ENCODE measurements at regions not wholly inside any gene's neighbourhood (a gene's known extent, or its start where the extent isn't known, plus 50 kb on each side); places are given as distances from the start of the nearest gene placed in this dataset.

- no peak overlapping the region for H2BK15ac ChIP-seq (ENCODE audit: low read depth, low read length)
- no peaks in the 10 kb centered on the region for H3K27me3 ChIP-seq (ENCODE audit: insufficient read depth, low read length)
- no peak overlapping the region for H2AFZ ChIP-seq (ENCODE audit: low read length)
- H3K4ac ChIP-seq (ENCODE audit: low read depth, low read length) = no peak overlapping the region
- H3K36me3 Mint-ChIP-seq (ENCODE audit: insufficient read depth in 1 of 3, low read depth in 3 of 3) = peaks cover 4 to 26% (median 4%) of the 10 kb centered on the region in 3 experiments
- H3K4me1 Mint-ChIP-seq = peaks cover 55 to 66% of the 10 kb centered on the region in 2 experiments
- TF ChIP-seq, protein P1, sequence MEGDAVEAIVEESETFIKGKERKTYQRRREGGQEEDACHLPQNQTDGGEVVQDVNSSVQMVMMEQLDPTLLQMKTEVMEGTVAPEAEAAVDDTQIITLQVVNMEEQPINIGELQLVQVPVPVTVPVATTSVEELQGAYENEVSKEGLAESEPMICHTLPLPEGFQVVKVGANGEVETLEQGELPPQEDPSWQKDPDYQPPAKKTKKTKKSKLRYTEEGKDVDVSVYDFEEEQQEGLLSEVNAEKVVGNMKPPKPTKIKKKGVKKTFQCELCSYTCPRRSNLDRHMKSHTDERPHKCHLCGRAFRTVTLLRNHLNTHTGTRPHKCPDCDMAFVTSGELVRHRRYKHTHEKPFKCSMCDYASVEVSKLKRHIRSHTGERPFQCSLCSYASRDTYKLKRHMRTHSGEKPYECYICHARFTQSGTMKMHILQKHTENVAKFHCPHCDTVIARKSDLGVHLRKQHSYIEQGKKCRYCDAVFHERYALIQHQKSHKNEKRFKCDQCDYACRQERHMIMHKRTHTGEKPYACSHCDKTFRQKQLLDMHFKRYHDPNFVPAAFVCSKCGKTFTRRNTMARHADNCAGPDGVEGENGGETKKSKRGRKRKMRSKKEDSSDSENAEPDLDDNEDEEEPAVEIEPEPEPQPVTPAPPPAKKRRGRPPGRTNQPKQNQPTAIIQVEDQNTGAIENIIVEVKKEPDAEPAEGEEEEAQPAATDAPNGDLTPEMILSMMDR (conservative IDR thresholded peaks at IDR 0.05) = no peak
- no peak overlapping the region for H3K4me2 ChIP-seq (ENCODE audit: insufficient read depth, insufficient read length, low read length)
- H3K79me2 ChIP-seq (ENCODE audit: insufficient read depth, low read length) = no peaks in the 10 kb centered on the region
- no peak overlapping the region for H2BK20ac ChIP-seq (ENCODE audit: low read depth, low read length, poor library complexity, severe bottlenecking)
- no peak overlapping the region for H3K27ac ChIP-seq (ENCODE audit: insufficient read length, low read depth, low read length)
- H4K5ac ChIP-seq (ENCODE audit: insufficient read length, low read depth, low read length) = no peak overlapping the region
- H3T11ph ChIP-seq (ENCODE audit: low read length) = no peak overlapping the region
- H2AK5ac ChIP-seq (ENCODE audit: insufficient read length, low read length) = no peak overlapping the region
- H2BK12ac ChIP-seq (ENCODE audit: insufficient read length, low read depth, low read length) = no peak overlapping the region
- no peak overlapping the region for H3K14ac ChIP-seq (ENCODE audit: insufficient read depth, low read length)
- H3K27me3 Mint-ChIP-seq (ENCODE audit: low read depth) = no peaks in the 10 kb centered on the region
- H3K23ac ChIP-seq (ENCODE audit: insufficient read length, low read depth, low read length) = no peak overlapping the region
- no peaks in the 10 kb centered on the region for H3K79me1 ChIP-seq (ENCODE audit: insufficient read depth, low read depth, low read length, poor library complexity, severe bottlenecking)
- peak overlapping the region; percentile 87 to 96 (median 94); a peak in 4 of 7 replicates for H3K27ac Mint-ChIP-seq
- H3K23me2 ChIP-seq (ENCODE audit: insufficient read length, low read depth, low read length, poor library complexity, severe bottlenecking) = no peaks in the 10 kb centered on the region
- H4K8ac ChIP-seq (replicated peaks; ENCODE audit: insufficient read length, low read depth, low read length) = no peak overlapping the region
- H3K4me1 ChIP-seq (ENCODE audit: insufficient read depth, low read length) = peaks cover 9% of the 10 kb centered on the region; the same call in 1 of the 2 replicates
- no peak overlapping the region for H4K91ac ChIP-seq (ENCODE audit: insufficient read length, low read depth, low read length)
- no peak overlapping the region for H3K18ac ChIP-seq (ENCODE audit: insufficient read length, low read depth, low read length)
- H2BK120ac ChIP-seq (ENCODE audit: low read depth, low read length, poor library complexity, severe bottlenecking) = no peak overlapping the region
- H3K9ac ChIP-seq (ENCODE audit: extremely low read depth, insufficient read length, low read length) = no peak overlapping the region
- peaks cover 4% of the 10 kb centered on the region in 2 experiments; a peak in 4 of 5 replicates for H3K9me3 Mint-ChIP-seq
- H3K4me3 Mint-ChIP-seq = no peak overlapping the region
- H4K20me1 ChIP-seq (ENCODE audit: control insufficient read depth, insufficient read depth, insufficient read length) = no peaks in the 10 kb centered on the region
- no peak overlapping the region for H2BK5ac ChIP-seq (ENCODE audit: insufficient read length, low read length)
- no peaks in the 10 kb centered on the region for H3K9me3 ChIP-seq (ENCODE audit: control insufficient read depth, low read depth, low read length)
- no peak overlapping the region for H3K56ac ChIP-seq (ENCODE audit: insufficient read length, low read depth, low read length)
- no peak for DNase-seq
Observed at GRCh38 chrX:98289726-98290125, 1406.0 kb downstream of the RPA4 start.

Measured in H9 (cell line).